Osteoblast (primary cell): ENCODE measurements at regions not wholly inside any gene's neighbourhood (a gene's known extent, or its start where the extent isn't known, plus 50 kb on each side); places are given as distances from the start of the nearest gene placed in this dataset.

Experiments used
- DNase-seq: peaks from one replicate; pipeline ENCODE4 v3.0.0; 2011; ENCODE audit warnings: low spot score, mixed read lengths; ENCODE audit not compliant: insufficient read length; ENCODE audit errors: missing footprints
- H2AFZ ChIP-seq: 2 replicates; pipeline ENCODE4 v1.6.0; 2011; ENCODE audit warnings: mild to moderate bottlenecking, low read length
- H3K27ac ChIP-seq: 2 replicates; pipeline ENCODE4 v1.5.1; 2011; ENCODE audit warnings: mild to moderate bottlenecking, low read depth, low read length, moderate library complexity
- H3K27me3 ChIP-seq: 2 replicates; pipeline ENCODE4 v1.6.0; 2012; ENCODE audit warnings: mild to moderate bottlenecking, control low read depth, inconsistent platforms, low read length, moderate library complexity; ENCODE audit not compliant: insufficient read depth
- H3K36me3 ChIP-seq: 2 replicates; pipeline ENCODE4 v1.5.1; 2011; ENCODE audit warnings: mild to moderate bottlenecking, low read length, control low read depth, moderate library complexity; ENCODE audit not compliant: insufficient read depth
- H3K4me1 ChIP-seq: 2 replicates; pipeline ENCODE4 v1.5.1; 2011; ENCODE audit warnings: mild to moderate bottlenecking, low read length, control low read depth, moderate library complexity; ENCODE audit not compliant: insufficient read depth
- H3K4me2 ChIP-seq: 2 replicates; pipeline ENCODE4 v1.6.0; 2011; ENCODE audit warnings: mild to moderate bottlenecking, low read length; ENCODE audit not compliant: insufficient read depth
- H3K4me3 ChIP-seq: fragments of 200-600 bp; sonication (generic); 3 replicates; pipeline ENCODE4 v1.5.1; 2012; ENCODE audit warnings: mild to moderate bottlenecking, low read length, inconsistent platforms; ENCODE audit not compliant: insufficient read depth
- H3K79me2 ChIP-seq: 2 replicates; pipeline ENCODE4 v1.6.0; 2012; ENCODE audit warnings: mild to moderate bottlenecking, low read length, control low read depth, inconsistent platforms; ENCODE audit not compliant: insufficient read depth
- H3K9me3 ChIP-seq: 2 replicates; pipeline ENCODE4 v1.5.1; 2011; ENCODE audit warnings: low read depth, low read length, control low read depth
- H4K20me1 ChIP-seq: 2 replicates; pipeline ENCODE4 v1.6.0; 2012; ENCODE audit warnings: mild to moderate bottlenecking, low read length, control low read depth; ENCODE audit not compliant: insufficient read depth
- CTCF ChIP-seq: IDR thresholded peaks from 2 replicates; pipeline ENCODE4 v1.5.1; 2011; ENCODE audit warnings: mild to moderate bottlenecking, low read depth, low read length, moderate library complexity; ENCODE audit errors: extremely low read depth

- H3K4me2 ChIP-seq: no peak overlapping the region
- H3K4me1 ChIP-seq: no peaks in the 10 kb centered on the region
These were observed 188.6 kb upstream of the HABP2 start for GRCh38 chr10:113364227-113364626.

GRCh38 chr10:113368666-113369364, 184.0 kb upstream of the HABP2 start:
- Histone ChIP-seq H3K27ac (no peak overlapping the region), H3K79me2 (no peaks in the 10 kb centered on the region), H3K9me3 (no peaks in the 10 kb centered on the region), H2AFZ (no peak overlapping the region), H3K4me3 (no peak overlapping the region), H3K4me1 (no peaks in the 10 kb centered on the region), H3K36me3 (no peaks in the 10 kb centered on the region), H3K4me2 (no peak overlapping the region), H3K27me3 (peaks cover 8% of the 10 kb centered on the region), H4K20me1 (no peaks in the 10 kb centered on the region)
- TF ChIP-seq CTCF: no peak
- DNase-seq: no peak

More at GRCh38 chr10:113364227-113364626, 188.6 kb upstream of the HABP2 start:
- H3K27me3 ChIP-seq: peaks cover 23% of the 10 kb centered on the region
- no peak for DNase-seq
- no peaks in the 10 kb centered on the region for H3K79me2 ChIP-seq
- no peak overlapping the region for H3K4me3 ChIP-seq
- TF ChIP-seq CTCF: no peak
- H2AFZ ChIP-seq: no peak overlapping the region
- H3K27ac ChIP-seq: no peak overlapping the region
- no peaks in the 10 kb centered on the region for H3K9me3 ChIP-seq
- no peaks in the 10 kb centered on the region for H4K20me1 ChIP-seq
- no peaks in the 10 kb centered on the region for H3K36me3 ChIP-seq

GRCh38 chr10:113369365-113369694, 183.5 kb upstream of the HABP2 start:
- no peaks in the 10 kb centered on the region for H4K20me1 ChIP-seq
- no peak overlapping the region for H2AFZ ChIP-seq
- no peaks in the 10 kb centered on the region for H3K79me2 ChIP-seq
- no peaks in the 10 kb centered on the region for H3K36me3 ChIP-seq
- H3K4me3 ChIP-seq: no peak overlapping the region
- no peak for TF ChIP-seq CTCF
- no peak overlapping the region for H3K27ac ChIP-seq
- peaks cover 12% of the 10 kb centered on the region for H3K27me3 ChIP-seq
- DNase-seq: no peak
- no peaks in the 10 kb centered on the region for H3K9me3 ChIP-seq
- no peaks in the 10 kb centered on the region for H3K4me1 ChIP-seq
- no peak overlapping the region for H3K4me2 ChIP-seq

GRCh38 chr10:113376428-113376827, 176.4 kb upstream of the HABP2 start:
- Histone ChIP-seq H3K4me3 (no peak overlapping the region), H3K27ac (no peak overlapping the region), H3K79me2 (no peaks in the 10 kb centered on the region), H3K4me1 (peaks cover 1% of the 10 kb centered on the region), H4K20me1 (no peaks in the 10 kb centered on the region), H3K9me3 (no peaks in the 10 kb centered on the region), H3K36me3 (no peaks in the 10 kb centered on the region), H3K4me2 (no peak overlapping the region), H2AFZ (no peak overlapping the region), H3K27me3 (peaks cover 18% of the 10 kb centered on the region)
- DNase-seq: no peak
- no peak for TF ChIP-seq CTCF
